Keratinocyte (primary cell): ENCODE measurements at regions not wholly inside any gene's neighbourhood (a gene's known extent, or its start where the extent isn't known, plus 50 kb on each side); places are given as distances from the start of the nearest gene placed in this dataset.

Experiments
- EZH2 ChIP-seq: IDR thresholded peaks from one replicate; pipeline ENCODE4 v1.6.1; 2012; ENCODE audit warnings: inconsistent platforms, mild to moderate bottlenecking, low read length, moderate library complexity
- TF ChIP-seq, protein P1 (sequence below), 3 experiments: IDR thresholded peaks in 1 of 3; conservative IDR thresholded peaks in 1 of 3; optimal IDR thresholded peaks in 1 of 3; 2 replicates in 2 of 3; 3 replicates in 1 of 3; pipeline versions ENCODE3 to v1.5.1; 2011; ENCODE audit warnings: low read length in 3 of 3, mild to moderate bottlenecking in 3 of 3, moderate library complexity in 2 of 3, control low read depth in 1 of 3, inconsistent platforms in 1 of 3; ENCODE audit not compliant: insufficient read depth in 2 of 3; ENCODE audit errors: extremely low read depth in 1 of 3

GRCh38 chr16:17839907-17840306, 369.1 kb upstream of the XYLT1 start:
- no peak for TF ChIP-seq EZH2
- TF ChIP-seq, protein P1, sequence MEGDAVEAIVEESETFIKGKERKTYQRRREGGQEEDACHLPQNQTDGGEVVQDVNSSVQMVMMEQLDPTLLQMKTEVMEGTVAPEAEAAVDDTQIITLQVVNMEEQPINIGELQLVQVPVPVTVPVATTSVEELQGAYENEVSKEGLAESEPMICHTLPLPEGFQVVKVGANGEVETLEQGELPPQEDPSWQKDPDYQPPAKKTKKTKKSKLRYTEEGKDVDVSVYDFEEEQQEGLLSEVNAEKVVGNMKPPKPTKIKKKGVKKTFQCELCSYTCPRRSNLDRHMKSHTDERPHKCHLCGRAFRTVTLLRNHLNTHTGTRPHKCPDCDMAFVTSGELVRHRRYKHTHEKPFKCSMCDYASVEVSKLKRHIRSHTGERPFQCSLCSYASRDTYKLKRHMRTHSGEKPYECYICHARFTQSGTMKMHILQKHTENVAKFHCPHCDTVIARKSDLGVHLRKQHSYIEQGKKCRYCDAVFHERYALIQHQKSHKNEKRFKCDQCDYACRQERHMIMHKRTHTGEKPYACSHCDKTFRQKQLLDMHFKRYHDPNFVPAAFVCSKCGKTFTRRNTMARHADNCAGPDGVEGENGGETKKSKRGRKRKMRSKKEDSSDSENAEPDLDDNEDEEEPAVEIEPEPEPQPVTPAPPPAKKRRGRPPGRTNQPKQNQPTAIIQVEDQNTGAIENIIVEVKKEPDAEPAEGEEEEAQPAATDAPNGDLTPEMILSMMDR (optimal IDR thresholded peaks at IDR 0.05 in 1 of 3, IDR thresholded peaks at IDR 0.05 in 1 of 3, conservative IDR thresholded peaks at IDR 0.05 in 1 of 3; ENCODE audit: extremely low read depth in 1 of 3, insufficient read depth in 2 of 3, low read length in 3 of 3) = no peak
